DND-41 (cell line): ENCODE measurements at regions not wholly inside any gene's neighbourhood (a gene's known extent, or its start where the extent isn't known, plus 50 kb on each side); places are given as distances from the start of the nearest gene placed in this dataset.

Experiments
- ATAC-seq: fragments of 200-7000 bp; cut with Tn5 transposase; 3 replicates; pipeline ENCODE4 v1.9.1; 2021; ENCODE audit warnings: low read depth; ENCODE audit not compliant: insufficient read depth
- DNase-seq: peaks from one replicate; pipeline ENCODE4 v3.0.0-alpha.2; 2020
- H2AFZ ChIP-seq: 2 replicates; pipeline ENCODE4 v1.6.0; 2012; ENCODE audit warnings: low read depth, low read length
- H3K27ac ChIP-seq: 2 replicates; pipeline ENCODE4 v1.5.1; 2012; ENCODE audit warnings: low read length, inconsistent platforms
- H3K27me3 ChIP-seq: fragments of 200-600 bp; sonication (generic); 2 replicates; pipeline ENCODE4 v1.6.0; 2012; ENCODE audit warnings: low read length, mild to moderate bottlenecking, inconsistent platforms; ENCODE audit not compliant: insufficient read depth, poor library complexity
- H3K36me3 ChIP-seq: 2 replicates; pipeline ENCODE4 v1.5.1; 2012; ENCODE audit warnings: low read length, inconsistent platforms; ENCODE audit not compliant: insufficient read depth
- H3K4me1 ChIP-seq: 2 replicates; pipeline ENCODE4 v1.5.1; 2012; ENCODE audit warnings: mild to moderate bottlenecking, low read length; ENCODE audit not compliant: insufficient read depth
- H3K4me2 ChIP-seq: 2 replicates; pipeline ENCODE4 v1.6.0; 2012; ENCODE audit warnings: mild to moderate bottlenecking, moderate library complexity, low read length, inconsistent platforms; ENCODE audit not compliant: insufficient read depth
- H3K4me3 ChIP-seq, 2 experiments: fragments of 200-600 bp in 1 of 2; shearing (Covaris generic) in 1 of 2; 2 replicates each; pipeline ENCODE4 v1.5.1; 2012 to 2016; ENCODE audit warnings: inconsistent platforms in 2 of 2, low read length in 2 of 2, mild to moderate bottlenecking in 2 of 2, low read depth in 1 of 2, moderate library complexity in 1 of 2
- H3K79me2 ChIP-seq: 2 replicates; pipeline ENCODE4 v1.6.0; 2012; ENCODE audit warnings: low read length, inconsistent platforms; ENCODE audit not compliant: insufficient read depth
- H3K9ac ChIP-seq: 2 replicates; pipeline ENCODE4 v1.6.0; 2012; ENCODE audit warnings: low read depth, mild to moderate bottlenecking, inconsistent platforms, low read length, moderate library complexity
- H3K9me3 ChIP-seq: 2 replicates; pipeline ENCODE4 v1.5.1; 2012; ENCODE audit warnings: low read length, moderate library complexity, mild to moderate bottlenecking, inconsistent platforms; ENCODE audit not compliant: insufficient read depth, severe bottlenecking
- H4K20me1 ChIP-seq: 2 replicates; pipeline ENCODE4 v1.6.0; 2012; ENCODE audit warnings: low read length; ENCODE audit not compliant: insufficient read depth
- EZH2 ChIP-seq: IDR thresholded peaks from 3 replicates; pipeline ENCODE4 v1.6.1; 2012; ENCODE audit warnings: borderline replicate concordance, low read depth, mild to moderate bottlenecking, moderate library complexity, low read length, inconsistent platforms; ENCODE audit not compliant: severe bottlenecking
- TF ChIP-seq, protein P1 (sequence below): IDR thresholded peaks from 2 replicates; pipeline ENCODE4 v1.5.1; 2012; ENCODE audit warnings: borderline replicate concordance, low read length, moderate library complexity, mild to moderate bottlenecking; ENCODE audit not compliant: poor library complexity, severe bottlenecking; ENCODE audit errors: extremely low read depth

DNA sequence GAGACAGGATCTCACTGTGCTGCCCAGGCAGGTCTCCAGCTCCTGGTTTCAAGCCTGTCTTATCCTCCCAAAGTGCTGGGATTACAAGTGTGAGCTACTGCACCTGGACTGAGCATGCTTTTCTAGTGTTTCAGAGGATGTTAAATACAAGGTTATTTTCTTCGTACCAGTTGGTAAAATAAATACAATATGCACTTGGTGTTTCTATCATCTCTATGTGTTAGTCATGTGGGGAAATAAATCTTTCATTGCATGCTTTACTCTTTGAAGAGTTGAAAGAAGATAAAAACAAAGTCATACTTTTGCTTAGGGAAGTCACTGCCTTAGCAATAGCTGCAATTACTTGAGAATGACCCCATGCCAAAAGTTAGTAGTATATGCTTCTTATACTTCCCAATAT lies 162.3 kb downstream of the PCDH7 start:
- ATAC-seq = no peak
- H3K79me2 ChIP-seq = no peaks in the 10 kb centered on the region
- H3K36me3 ChIP-seq = no peaks in the 10 kb centered on the region
- no peaks in the 10 kb centered on the region for H3K4me1 ChIP-seq
- no peak overlapping the region for H3K4me3 ChIP-seq
- TF ChIP-seq EZH2 = no peak
- TF ChIP-seq, protein P1, sequence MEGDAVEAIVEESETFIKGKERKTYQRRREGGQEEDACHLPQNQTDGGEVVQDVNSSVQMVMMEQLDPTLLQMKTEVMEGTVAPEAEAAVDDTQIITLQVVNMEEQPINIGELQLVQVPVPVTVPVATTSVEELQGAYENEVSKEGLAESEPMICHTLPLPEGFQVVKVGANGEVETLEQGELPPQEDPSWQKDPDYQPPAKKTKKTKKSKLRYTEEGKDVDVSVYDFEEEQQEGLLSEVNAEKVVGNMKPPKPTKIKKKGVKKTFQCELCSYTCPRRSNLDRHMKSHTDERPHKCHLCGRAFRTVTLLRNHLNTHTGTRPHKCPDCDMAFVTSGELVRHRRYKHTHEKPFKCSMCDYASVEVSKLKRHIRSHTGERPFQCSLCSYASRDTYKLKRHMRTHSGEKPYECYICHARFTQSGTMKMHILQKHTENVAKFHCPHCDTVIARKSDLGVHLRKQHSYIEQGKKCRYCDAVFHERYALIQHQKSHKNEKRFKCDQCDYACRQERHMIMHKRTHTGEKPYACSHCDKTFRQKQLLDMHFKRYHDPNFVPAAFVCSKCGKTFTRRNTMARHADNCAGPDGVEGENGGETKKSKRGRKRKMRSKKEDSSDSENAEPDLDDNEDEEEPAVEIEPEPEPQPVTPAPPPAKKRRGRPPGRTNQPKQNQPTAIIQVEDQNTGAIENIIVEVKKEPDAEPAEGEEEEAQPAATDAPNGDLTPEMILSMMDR = no peak
- H3K9me3 ChIP-seq = no peaks in the 10 kb centered on the region
- H3K9ac ChIP-seq = no peak overlapping the region
- DNase-seq = no peak
- no peak overlapping the region for H3K27ac ChIP-seq
- H3K27me3 ChIP-seq = no peaks in the 10 kb centered on the region
- no peak overlapping the region for H3K4me2 ChIP-seq
- no peak overlapping the region for H2AFZ ChIP-seq
- H4K20me1 ChIP-seq = no peaks in the 10 kb centered on the region

DNA sequence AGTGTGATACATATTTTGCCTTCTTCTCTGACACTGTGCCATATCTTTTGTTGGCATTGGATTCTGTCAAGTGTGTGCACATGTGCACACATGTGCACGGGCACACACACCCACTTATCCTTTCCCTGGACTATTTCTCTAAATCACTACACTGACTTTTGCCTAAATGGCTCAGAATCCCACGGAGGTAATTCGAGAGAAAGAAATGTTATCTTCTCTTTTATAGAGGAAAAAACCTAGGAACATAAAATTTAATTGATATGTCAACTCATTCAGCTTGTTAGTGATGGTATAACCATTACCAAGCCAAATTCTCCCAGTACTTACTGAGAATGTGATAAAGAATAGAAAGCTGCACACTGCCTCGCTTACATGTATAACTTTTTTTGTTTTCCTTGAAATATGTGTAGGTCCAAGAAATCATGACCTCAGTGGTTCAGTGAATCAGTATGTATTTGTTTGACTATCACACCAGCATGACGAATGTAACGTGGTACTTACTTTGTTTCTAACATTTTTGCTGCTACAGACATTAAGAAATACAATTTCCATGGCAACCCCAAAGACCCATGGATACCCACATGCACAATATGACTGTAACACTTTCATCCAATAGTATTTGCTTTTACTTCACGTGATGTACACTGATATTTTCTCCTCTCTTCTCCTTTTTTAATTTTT lies 163.0 kb downstream of the PCDH7 start:
- H3K27ac ChIP-seq = no peak overlapping the region
- no peak overlapping the region for H3K4me2 ChIP-seq
- DNase-seq (no peak), ATAC-seq (no peak)
- TF ChIP-seq, protein P1 = no peak
- no peak for TF ChIP-seq EZH2
- no peaks in the 10 kb centered on the region for H3K36me3 ChIP-seq
- H3K9ac ChIP-seq = no peak overlapping the region
- no peak overlapping the region for H3K4me3 ChIP-seq
- no peaks in the 10 kb centered on the region for H3K79me2 ChIP-seq
- no peak overlapping the region for H2AFZ ChIP-seq
- no peaks in the 10 kb centered on the region for H3K4me1 ChIP-seq
- H3K27me3 ChIP-seq = no peaks in the 10 kb centered on the region
- H4K20me1 ChIP-seq = no peaks in the 10 kb centered on the region
- no peaks in the 10 kb centered on the region for H3K9me3 ChIP-seq

DNA sequence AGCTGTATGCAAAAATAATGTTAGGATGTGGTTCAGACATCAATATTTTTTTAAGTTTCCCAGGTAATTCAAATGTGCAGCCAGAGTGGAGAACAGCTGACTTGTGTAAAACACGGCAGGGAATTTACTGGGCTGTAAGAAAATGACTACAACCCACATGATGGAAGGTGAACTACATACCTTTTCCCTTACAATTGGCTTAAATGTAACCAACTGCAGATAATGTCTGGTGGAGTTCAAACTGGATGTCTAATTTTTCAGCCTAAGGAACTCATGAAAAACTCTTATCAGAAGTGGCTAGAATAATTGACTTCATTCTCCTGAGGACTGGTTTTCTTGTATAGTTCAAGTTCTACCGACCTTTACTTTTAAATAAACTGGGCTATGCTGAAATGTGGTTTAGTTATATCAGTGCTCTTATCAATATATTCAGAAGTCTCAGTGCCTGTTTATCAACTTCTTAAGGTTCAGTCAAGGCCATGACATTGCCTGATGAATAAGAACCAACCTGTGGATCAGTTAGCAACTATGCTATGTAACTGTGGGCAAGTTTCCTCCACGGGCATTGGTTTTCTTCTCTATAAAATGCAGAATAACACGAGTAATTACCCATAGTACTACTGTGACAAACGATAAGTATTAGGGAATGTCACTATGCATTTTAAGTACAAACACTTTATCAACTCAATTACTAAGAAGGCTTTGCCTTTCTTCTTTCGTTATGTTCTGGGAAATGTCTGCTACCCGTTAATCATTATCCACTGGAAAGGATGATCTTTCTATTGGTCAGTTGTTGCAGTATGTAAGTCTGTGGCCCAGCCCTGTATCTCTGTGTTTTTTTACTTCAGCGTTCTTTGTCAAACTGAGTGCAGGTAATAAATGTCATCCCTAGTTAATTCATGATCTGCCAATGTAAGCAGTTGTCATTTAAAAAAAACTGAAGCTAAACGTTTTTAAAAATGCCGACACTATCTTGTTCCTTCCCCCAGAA lies 181.6 kb downstream of the PCDH7 start:
- no peak for DNase-seq
- Histone ChIP-seq H2AFZ (no peak overlapping the region), H4K20me1 (no peaks in the 10 kb centered on the region), H3K27ac (no peak overlapping the region), H3K27me3 (no peaks in the 10 kb centered on the region), H3K9ac (no peak overlapping the region), H3K36me3 (no peaks in the 10 kb centered on the region), H3K4me1 (no peaks in the 10 kb centered on the region), H3K9me3 (no peaks in the 10 kb centered on the region), H3K79me2 (no peaks in the 10 kb centered on the region), H3K4me2 (no peak overlapping the region), H3K4me3 (no peak overlapping the region)
- ATAC-seq = no peak
- TF ChIP-seq, protein P1 = no peak
- no peak for TF ChIP-seq EZH2
